ENCODE measurements at regions not wholly inside any gene's neighbourhood (a gene's known extent, or its start where the extent isn't known, plus 50 kb on each side); places are given as distances from the start of the nearest gene placed in this dataset.

DNA sequence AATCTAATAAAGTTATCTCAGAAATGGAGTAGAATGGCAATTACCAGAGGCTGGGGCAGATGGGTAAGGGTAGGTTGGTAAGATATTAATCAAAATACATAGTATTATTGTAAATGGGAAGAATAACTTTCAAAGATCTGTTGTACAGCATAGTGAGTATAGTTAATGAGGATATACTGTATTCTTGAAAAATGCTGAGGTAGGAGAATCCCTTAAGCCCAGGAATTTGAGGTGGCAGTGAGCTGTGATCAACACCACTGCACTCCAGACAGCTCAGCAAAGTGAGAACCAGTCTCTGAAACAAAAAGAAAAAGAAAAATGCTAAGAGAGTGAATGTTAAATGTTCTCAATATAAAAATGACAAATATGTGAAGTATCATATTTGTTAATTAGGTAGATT, 1033.7 kb downstream of the KCNT2 start:
- no peaks in the 10 kb centered on the region for H3K79me2 ChIP-seq (ENCODE audit: control insufficient read depth, insufficient read depth, low read length)
- H3K27me3 ChIP-seq (replicated peaks in 1 of 2; ENCODE audit: control insufficient read depth in 2 of 2, insufficient read depth in 2 of 2, low read length in 1 of 2) = peaks cover 0 to 1% of the 10 kb centered on the region in 2 experiments; a peak in 1 of 4 replicates
- H3K27ac ChIP-seq (ENCODE audit: control insufficient read depth, insufficient read depth) = no peak overlapping the region
- DNase-seq (ENCODE audit: low read depth, low spot score) = no peak
- ChIA-PET POLR2A (no interaction called here), SMC1A (ENCODE audit: uncharacterized antibody, unreplicated experiment) (no interaction called here), RAD21 (ENCODE audit: unreplicated experiment) (no interaction called here), CTCF (no interaction called here)
- intact Hi-C loops (cut with micrococcal nuclease; ENCODE audit: unreplicated experiment) (no loop called here), in situ Hi-C loops (cut with MboI) (no loop called here)
- no peak overlapping the region for H3K4me3 ChIP-seq
- FAIRE-seq = no peak
- no peak for TF ChIP-seq STAT3 (IDR thresholded peaks at IDR 0.05; ENCODE audit: low read depth, low read length)
- no peak for TF ChIP-seq ZBTB4 (CRISPR knock-in tag; IDR thresholded peaks at IDR 0.05)
- TF ChIP-seq PAX8 (IDR thresholded peaks at IDR 0.05) = no peak
- no TSS peak for BruUV-seq (replicated peaks)
- no peaks in the 10 kb centered on the region for H4K20me1 ChIP-seq (ENCODE audit: control insufficient read depth, insufficient read depth)
- H3K4me2 ChIP-seq (ENCODE audit: control insufficient read depth, insufficient read depth) = no peak overlapping the region
- no peaks in the 10 kb centered on the region for H3K36me3 ChIP-seq (ENCODE audit: control insufficient read depth in 2 of 2, insufficient read depth in 2 of 2, low read length in 1 of 2)
- no peaks in the 10 kb centered on the region for H3K4me1 ChIP-seq (ENCODE audit: control insufficient read depth, insufficient read depth, low read length)
- H3K9ac ChIP-seq (ENCODE audit: control insufficient read depth, insufficient read depth, low read length) = no peak overlapping the region
- H3K9me3 ChIP-seq (replicated peaks; ENCODE audit: control insufficient read depth, insufficient read depth, low read length) = no peaks in the 10 kb centered on the region
- H2AFZ ChIP-seq (ENCODE audit: control insufficient read depth, low read depth, low read length) = no peak overlapping the region
- ATAC-seq = no peak

GRCh38 chr1:195569934-195570333, 1038.3 kb downstream of the KCNT2 start:
- 27% methylated on average over 3 of the region's 3 CpGs for WGBS (ENCODE audit: insufficient coverage, insufficient replicate concordance, low lambda C conversion rate, missing lambda C conversion rate)
- Histone ChIP-seq H3K9ac (ENCODE audit: control insufficient read depth, insufficient read depth, low read length) (no peak overlapping the region), H3K27ac (ENCODE audit: control insufficient read depth, insufficient read depth) (no peak overlapping the region), H4K20me1 (ENCODE audit: control insufficient read depth, insufficient read depth) (no peaks in the 10 kb centered on the region), H3K4me3 (no peak overlapping the region), H3K36me3 (ENCODE audit: control insufficient read depth in 2 of 2, insufficient read depth in 2 of 2, low read length in 1 of 2) (no peaks in the 10 kb centered on the region), H3K9me3 (replicated peaks; ENCODE audit: control insufficient read depth, insufficient read depth, low read length) (no peaks in the 10 kb centered on the region), H2AFZ (ENCODE audit: control insufficient read depth, low read depth, low read length) (no peak overlapping the region), H3K79me2 (ENCODE audit: control insufficient read depth, insufficient read depth, low read length) (no peaks in the 10 kb centered on the region), H3K27me3 (replicated peaks in 1 of 2; ENCODE audit: control insufficient read depth in 2 of 2, insufficient read depth in 2 of 2, low read length in 1 of 2) (no peaks in the 10 kb centered on the region), H3K4me2 (ENCODE audit: control insufficient read depth, insufficient read depth) (no peak overlapping the region), H3K4me1 (ENCODE audit: control insufficient read depth, insufficient read depth, low read length) (no peaks in the 10 kb centered on the region)
- CTCF ChIA-PET = no interaction called here
- FAIRE-seq (no peak), ATAC-seq (no peak), DNase-seq (ENCODE audit: low read depth, low spot score) (no peak)
- intact Hi-C loops (cut with micrococcal nuclease; ENCODE audit: unreplicated experiment) = no loop called here
- TF ChIP-seq PBX3 (IDR thresholded peaks at IDR 0.05; ENCODE audit: insufficient replicate concordance, low read depth, low read length) (no peak), ZNF622 (IDR thresholded peaks at IDR 0.05) (no peak), SP1 (IDR thresholded peaks at IDR 0.05; ENCODE audit: low read depth, low read length) (no peak), ZSCAN29 (IDR thresholded peaks at IDR 0.05) (no peak), POU2F2 (IDR thresholded peaks at IDR 0.05; ENCODE audit: borderline replicate concordance, low read depth, low read length) (no peak), RAD21 (IDR thresholded peaks at IDR 0.05; ENCODE audit: insufficient read depth, low read depth, low read length) (no peak), CREB1 (IDR thresholded peaks at IDR 0.05; ENCODE audit: low read depth) (no peak)
- TF ChIP-seq, protein P1, sequence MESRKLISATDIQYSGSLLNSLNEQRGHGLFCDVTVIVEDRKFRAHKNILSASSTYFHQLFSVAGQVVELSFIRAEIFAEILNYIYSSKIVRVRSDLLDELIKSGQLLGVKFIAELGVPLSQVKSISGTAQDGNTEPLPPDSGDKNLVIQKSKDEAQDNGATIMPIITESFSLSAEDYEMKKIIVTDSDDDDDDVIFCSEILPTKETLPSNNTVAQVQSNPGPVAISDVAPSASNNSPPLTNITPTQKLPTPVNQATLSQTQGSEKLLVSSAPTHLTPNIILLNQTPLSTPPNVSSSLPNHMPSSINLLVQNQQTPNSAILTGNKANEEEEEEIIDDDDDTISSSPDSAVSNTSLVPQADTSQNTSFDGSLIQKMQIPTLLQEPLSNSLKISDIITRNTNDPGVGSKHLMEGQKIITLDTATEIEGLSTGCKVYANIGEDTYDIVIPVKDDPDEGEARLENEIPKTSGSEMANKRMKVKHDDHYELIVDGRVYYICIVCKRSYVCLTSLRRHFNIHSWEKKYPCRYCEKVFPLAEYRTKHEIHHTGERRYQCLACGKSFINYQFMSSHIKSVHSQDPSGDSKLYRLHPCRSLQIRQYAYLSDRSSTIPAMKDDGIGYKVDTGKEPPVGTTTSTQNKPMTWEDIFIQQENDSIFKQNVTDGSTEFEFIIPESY (IDR thresholded peaks at IDR 0.05) = no peak
- SMC1A ChIA-PET (ENCODE audit: uncharacterized antibody, unreplicated experiment) = no interaction called here
- no TSS peak for BruUV-seq (replicated peaks)
- in situ Hi-C loops (cut with MboI) = no loop called here
- RAD21 ChIA-PET (ENCODE audit: unreplicated experiment) = no interaction called here
- POLR2A ChIA-PET = no interaction called here
